HepG2 (cell line): ENCODE measurements at regions not wholly inside any gene's neighbourhood (a gene's known extent, or its start where the extent isn't known, plus 50 kb on each side); places are given as distances from the start of the nearest gene placed in this dataset.
A peak's percentile ranks its signal among the peaks of the same experiment; 100 is the strongest.

Experiments used
- ATF7-NPFF ChIP-seq: sonication (generic); formaldehyde crosslinking; IDR thresholded peaks from 2 replicates; pipeline ENCODE4 v1.8.1; 2023; ENCODE audit warnings: mild to moderate bottlenecking, low read depth, missing genetic modification reagents, moderate library complexity
- CBX2 ChIP-seq, 2 experiments: fragments of 200-600 bp in 1 of 2; sonication (generic); formaldehyde crosslinking in 1 of 2; IDR thresholded peaks; 2 replicates each; pipeline versions ENCODE4 v1.7.0 to v1.8.1; 2018 to 2022; ENCODE audit warnings: low read depth in 2 of 2, low read length in 1 of 2, mild to moderate bottlenecking in 1 of 2, missing genetic modification reagents in 1 of 2
- CEBPB ChIP-seq: IDR thresholded peaks from 2 replicates; pipeline ENCODE4 v1.6.1; 2011; ENCODE audit warnings: low read depth, low read length, improper control_type of control experiment, borderline replicate concordance
- GATAD1 ChIP-seq: IDR thresholded peaks from 2 replicates; pipeline ENCODE4 v1.6.1; 2016; ENCODE audit warnings: missing genetic modification reagents, missing compliant biosample characterization
- PHF5A ChIP-seq: IDR thresholded peaks from one replicate; pipeline ENCODE4 v1.6.1; 2018; ENCODE audit warnings: low read depth, missing genetic modification reagents; ENCODE audit not compliant: unreplicated experiment
- RAD51 ChIP-seq: fragments of 450-650 bp; IDR thresholded peaks from 2 replicates; pipeline ENCODE4 v1.6.1; 2016; ENCODE audit warnings: borderline replicate concordance
- RARG ChIP-seq: sonication (generic); formaldehyde crosslinking; IDR thresholded peaks from 2 replicates; pipeline ENCODE4 v1.4.0; 2020; ENCODE audit warnings: low read depth, mild to moderate bottlenecking, missing genetic modification reagents
- RBM39 ChIP-seq: fragments of 200-400 bp; formaldehyde crosslinking; IDR thresholded peaks from one replicate; pipeline ENCODE4 v1.6.1; 2018; ENCODE audit warnings: antibody characterized with exemption, mild to moderate bottlenecking, low read depth, low read length; ENCODE audit not compliant: poor library complexity, severe bottlenecking
- RFX1 ChIP-seq: fragments of 450-650 bp; IDR thresholded peaks from 2 replicates; pipeline ENCODE4 v1.6.1; 2017
- SNRNP70 ChIP-seq: fragments of 200-400 bp; formaldehyde crosslinking; IDR thresholded peaks from 2 replicates; pipeline ENCODE4 v1.6.1; 2017; ENCODE audit warnings: mild to moderate bottlenecking, low read depth, low read length, moderate library complexity
- SP140L ChIP-seq: sonication (generic); formaldehyde crosslinking; IDR thresholded peaks from 2 replicates; pipeline ENCODE4 v1.4.0; 2020; ENCODE audit warnings: missing genetic modification reagents, borderline replicate concordance
- TAF1 ChIP-seq: sonication (generic); formaldehyde crosslinking; IDR thresholded peaks from 2 replicates; pipeline ENCODE4 v1.4.0; 2020; ENCODE audit warnings: missing genetic modification reagents
- ZFP36 ChIP-seq: fragments of 150-350 bp; IDR thresholded peaks from 2 replicates; pipeline ENCODE4 v1.6.1; 2018; ENCODE audit warnings: borderline replicate concordance, low read length, low read depth; ENCODE audit not compliant: partially characterized antibody
- ZNF251 ChIP-seq: sonication (generic); formaldehyde crosslinking; IDR thresholded peaks from 2 replicates; pipeline ENCODE4 v1.9.0; 2021; ENCODE audit warnings: mild to moderate bottlenecking, missing genetic modification reagents
- ZNF326 ChIP-seq: sonication (generic); formaldehyde crosslinking; IDR thresholded peaks from 2 replicates; pipeline ENCODE4 v1.4.0; 2020; ENCODE audit warnings: missing genetic modification reagents, borderline replicate concordance
- ZNF441 ChIP-seq: sonication (generic); formaldehyde crosslinking; IDR thresholded peaks from 2 replicates; pipeline ENCODE4 v1.7.0; 2021; ENCODE audit warnings: missing genetic modification reagents, borderline replicate concordance
- ZNF570 ChIP-seq: sonication (generic); formaldehyde crosslinking; IDR thresholded peaks from 2 replicates; pipeline ENCODE4 v1.4.0; 2020; ENCODE audit warnings: mild to moderate bottlenecking, missing genetic modification reagents, borderline replicate concordance
- ZNF607 ChIP-seq: sonication (generic); formaldehyde crosslinking; IDR thresholded peaks from 2 replicates; pipeline ENCODE4 v1.5.1; 2020; ENCODE audit warnings: missing genetic modification reagents, mild to moderate bottlenecking, borderline replicate concordance
- ZNF782 ChIP-seq: sonication (generic); formaldehyde crosslinking; IDR thresholded peaks from 2 replicates; pipeline ENCODE4 v1.4.0; 2020; ENCODE audit warnings: missing genetic modification reagents, mild to moderate bottlenecking, borderline replicate concordance
- ZSCAN22 ChIP-seq: sonication (generic); formaldehyde crosslinking; IDR thresholded peaks from 2 replicates; pipeline ENCODE4 v1.4.0; 2020; ENCODE audit warnings: mild to moderate bottlenecking, missing genetic modification reagents
- ZSCAN29 ChIP-seq: sonication (generic); formaldehyde crosslinking; conservative IDR thresholded peaks from 2 replicates; pipeline ENCODE4 v1.4.0; 2020; ENCODE audit warnings: mild to moderate bottlenecking, missing genetic modification reagents
- TF ChIP-seq, protein P1 (sequence below): sonication (generic); formaldehyde crosslinking; IDR thresholded peaks from 2 replicates; pipeline ENCODE4 v1.8.0; 2022; ENCODE audit warnings: missing genetic modification reagents, mild to moderate bottlenecking, inconsistent platforms, borderline replicate concordance
- TF ChIP-seq, protein P2 (sequence below): sonication (generic); formaldehyde crosslinking; IDR thresholded peaks from 2 replicates; pipeline ENCODE4 v1.4.0; 2020; ENCODE audit warnings: missing genetic modification reagents
- TF ChIP-seq, protein P3 (sequence below): sonication (generic); formaldehyde crosslinking; IDR thresholded peaks from 2 replicates; pipeline ENCODE4 v1.4.0; 2020; ENCODE audit warnings: low read depth, mild to moderate bottlenecking, missing genetic modification reagents
- TF ChIP-seq, protein P4 (sequence below): IDR thresholded peaks from 2 replicates; pipeline ENCODE4 v1.6.1; 2016
- TF ChIP-seq, protein P5 (sequence below): sonication (generic); formaldehyde crosslinking; IDR thresholded peaks from 2 replicates; pipeline ENCODE4 v1.5.0; 2020; ENCODE audit warnings: mild to moderate bottlenecking, missing genetic modification reagents

DNA sequence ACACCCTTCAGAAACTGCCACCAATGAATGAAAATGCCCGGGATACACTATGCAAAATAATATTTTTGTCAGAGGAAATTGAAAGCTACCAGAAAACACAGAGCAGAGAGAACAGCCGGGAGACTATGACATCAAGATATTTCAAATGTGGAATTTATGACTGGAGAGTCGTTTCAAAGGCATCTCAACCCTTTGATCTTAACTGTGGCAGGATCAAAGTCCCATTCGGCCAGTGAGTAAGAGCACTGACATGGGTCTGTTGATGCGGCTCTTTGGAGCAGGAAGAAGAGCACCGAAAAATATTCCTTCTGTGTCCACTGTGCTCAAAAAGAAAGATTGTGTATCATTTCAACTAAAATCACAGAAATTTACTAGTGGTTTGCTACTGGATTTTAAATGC lies 201.9 kb downstream of the RFC3 start (continued):
- TF ChIP-seq ZNF251 (CRISPR knock-in tag) (no peak), CEBPB (no peak), ZSCAN29 (no peak), ATF7-NPFF (CRISPR knock-in tag) (no peak), PHF5A (CRISPR knock-in tag) (no peak), SP140L (no peak), SNRNP70 (no peak), RAD51 (no peak), ZNF570 (CRISPR knock-in tag) (no peak), ZSCAN22 (CRISPR knock-in tag) (no peak), RARG (CRISPR knock-in tag) (no peak), ZNF326 (CRISPR knock-in tag) (no peak), ZFP36 (no peak), RBM39 (no peak), ZNF441 (CRISPR knock-in tag) (no peak), ZNF607 (CRISPR knock-in tag) (no peak), ZNF782 (CRISPR knock-in tag) (no peak), TAF1 (CRISPR knock-in tag) (no peak), RFX1 (no peak), CBX2 (IDR thresholded peaks at IDR 0.05; ENCODE audit: low read depth, low read length) (no peak), CBX2 (CRISPR knock-in tag; IDR thresholded peaks at IDR 0.05; ENCODE audit: low read depth) (no peak), GATAD1 (CRISPR knock-in tag) (no peak; the same call in 1 of the 2 replicates)
- TF ChIP-seq, protein P1, sequence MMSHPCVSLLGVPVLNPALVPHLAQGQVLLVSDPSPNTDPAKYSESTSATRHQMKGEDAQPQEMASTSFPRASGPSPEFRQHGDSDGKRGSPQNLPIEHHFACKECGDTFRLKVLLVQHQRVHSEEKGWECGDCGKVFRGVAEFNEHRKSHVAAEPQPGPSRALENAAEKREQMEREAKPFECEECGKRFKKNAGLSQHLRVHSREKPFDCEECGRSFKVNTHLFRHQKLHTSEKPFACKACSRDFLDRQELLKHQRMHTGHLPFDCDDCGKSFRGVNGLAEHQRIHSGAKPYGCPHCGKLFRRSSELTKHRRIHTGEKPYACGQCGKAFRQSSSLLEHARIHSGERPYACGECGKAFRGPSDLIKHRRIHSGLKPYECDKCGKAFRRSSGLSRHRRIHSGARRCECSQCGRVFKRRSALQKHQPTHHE (CRISPR knock-in tag) = no peak
- TF ChIP-seq, protein P2, sequence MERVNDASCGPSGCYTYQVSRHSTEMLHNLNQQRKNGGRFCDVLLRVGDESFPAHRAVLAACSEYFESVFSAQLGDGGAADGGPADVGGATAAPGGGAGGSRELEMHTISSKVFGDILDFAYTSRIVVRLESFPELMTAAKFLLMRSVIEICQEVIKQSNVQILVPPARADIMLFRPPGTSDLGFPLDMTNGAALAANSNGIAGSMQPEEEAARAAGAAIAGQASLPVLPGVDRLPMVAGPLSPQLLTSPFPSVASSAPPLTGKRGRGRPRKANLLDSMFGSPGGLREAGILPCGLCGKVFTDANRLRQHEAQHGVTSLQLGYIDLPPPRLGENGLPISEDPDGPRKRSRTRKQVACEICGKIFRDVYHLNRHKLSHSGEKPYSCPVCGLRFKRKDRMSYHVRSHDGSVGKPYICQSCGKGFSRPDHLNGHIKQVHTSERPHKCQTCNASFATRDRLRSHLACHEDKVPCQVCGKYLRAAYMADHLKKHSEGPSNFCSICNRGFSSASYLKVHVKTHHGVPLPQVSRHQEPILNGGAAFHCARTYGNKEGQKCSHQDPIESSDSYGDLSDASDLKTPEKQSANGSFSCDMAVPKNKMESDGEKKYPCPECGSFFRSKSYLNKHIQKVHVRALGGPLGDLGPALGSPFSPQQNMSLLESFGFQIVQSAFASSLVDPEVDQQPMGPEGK (CRISPR knock-in tag) = no peak
- TF ChIP-seq, protein P3, sequence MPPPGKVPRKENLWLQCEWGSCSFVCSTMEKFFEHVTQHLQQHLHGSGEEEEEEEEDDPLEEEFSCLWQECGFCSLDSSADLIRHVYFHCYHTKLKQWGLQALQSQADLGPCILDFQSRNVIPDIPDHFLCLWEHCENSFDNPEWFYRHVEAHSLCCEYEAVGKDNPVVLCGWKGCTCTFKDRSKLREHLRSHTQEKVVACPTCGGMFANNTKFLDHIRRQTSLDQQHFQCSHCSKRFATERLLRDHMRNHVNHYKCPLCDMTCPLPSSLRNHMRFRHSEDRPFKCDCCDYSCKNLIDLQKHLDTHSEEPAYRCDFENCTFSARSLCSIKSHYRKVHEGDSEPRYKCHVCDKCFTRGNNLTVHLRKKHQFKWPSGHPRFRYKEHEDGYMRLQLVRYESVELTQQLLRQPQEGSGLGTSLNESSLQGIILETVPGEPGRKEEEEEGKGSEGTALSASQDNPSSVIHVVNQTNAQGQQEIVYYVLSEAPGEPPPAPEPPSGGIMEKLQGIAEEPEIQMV = no peak
- TF ChIP-seq, protein P4, sequence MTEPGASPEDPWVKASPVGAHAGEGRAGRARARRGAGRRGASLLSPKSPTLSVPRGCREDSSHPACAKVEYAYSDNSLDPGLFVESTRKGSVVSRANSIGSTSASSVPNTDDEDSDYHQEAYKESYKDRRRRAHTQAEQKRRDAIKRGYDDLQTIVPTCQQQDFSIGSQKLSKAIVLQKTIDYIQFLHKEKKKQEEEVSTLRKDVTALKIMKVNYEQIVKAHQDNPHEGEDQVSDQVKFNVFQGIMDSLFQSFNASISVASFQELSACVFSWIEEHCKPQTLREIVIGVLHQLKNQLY (CRISPR knock-in tag) = peak; percentile 35; the same call in 1 of the 2 replicates
- TF ChIP-seq, protein P5, sequence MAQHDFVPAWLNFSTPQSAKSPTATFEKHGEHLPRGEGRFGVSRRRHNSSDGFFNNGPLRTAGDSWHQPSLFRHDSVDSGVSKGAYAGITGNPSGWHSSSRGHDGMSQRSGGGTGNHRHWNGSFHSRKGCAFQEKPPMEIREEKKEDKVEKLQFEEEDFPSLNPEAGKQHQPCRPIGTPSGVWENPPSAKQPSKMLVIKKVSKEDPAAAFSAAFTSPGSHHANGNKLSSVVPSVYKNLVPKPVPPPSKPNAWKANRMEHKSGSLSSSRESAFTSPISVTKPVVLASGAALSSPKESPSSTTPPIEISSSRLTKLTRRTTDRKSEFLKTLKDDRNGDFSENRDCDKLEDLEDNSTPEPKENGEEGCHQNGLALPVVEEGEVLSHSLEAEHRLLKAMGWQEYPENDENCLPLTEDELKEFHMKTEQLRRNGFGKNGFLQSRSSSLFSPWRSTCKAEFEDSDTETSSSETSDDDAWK (CRISPR knock-in tag) = no peak
